ENCODE measurements at regions not wholly inside any gene's neighbourhood (a gene's known extent, or its start where the extent isn't known, plus 50 kb on each side); places are given as distances from the start of the nearest gene placed in this dataset.

DNA sequence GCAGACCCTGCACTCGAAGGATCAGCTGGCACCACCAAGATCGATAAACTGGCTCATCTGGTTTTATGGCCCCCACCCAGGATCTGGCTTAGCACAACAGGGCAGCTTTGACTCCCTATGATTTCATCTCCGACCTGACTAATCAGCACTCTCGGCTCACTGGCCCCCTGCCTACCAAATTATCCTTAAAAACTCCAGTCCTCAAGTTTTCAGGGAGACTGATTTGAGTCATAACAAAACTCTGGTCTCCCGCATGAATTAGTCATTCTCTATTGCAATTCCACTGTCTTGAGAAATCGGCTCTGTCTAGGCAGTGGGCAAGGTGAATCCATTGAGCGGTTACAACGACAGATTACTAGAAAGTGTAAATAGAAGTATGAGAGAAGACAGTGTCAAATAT is 521.9 kb upstream of the RGMA start:
- Histone ChIP-seq H3K4me1 (ENCODE audit: control insufficient read depth in 1 of 2, insufficient read depth in 2 of 2, low read depth in 1 of 2, low read length in 1 of 2) (peaks cover 0 to 2% of the 10 kb centered on the region in 2 experiments; a peak in 1 of 4 replicates), H3K9me2 (no peaks in the 10 kb centered on the region), H3K4me3 (ENCODE audit: low read depth in 2 of 2, low read length in 1 of 2) (no peak overlapping the region), H3K79me2 (ENCODE audit: insufficient read depth) (no peaks in the 10 kb centered on the region), H3K27me3 (ENCODE audit: insufficient read depth) (no peaks in the 10 kb centered on the region), H3K4me2 (no peak overlapping the region), H3K36me3 (replicated peaks in 1 of 2; ENCODE audit: control insufficient read depth in 1 of 2, insufficient read depth in 2 of 2, low read length in 1 of 2) (no peaks in the 10 kb centered on the region), H3K27ac (ENCODE audit: low read depth in 2 of 2, low read length in 1 of 2) (no peak overlapping the region), H4K20me1 (ENCODE audit: insufficient read depth) (no peaks in the 10 kb centered on the region), H2AFZ (ENCODE audit: low read depth) (no peak overlapping the region), H3F3A (replicated peaks; ENCODE audit: insufficient read depth) (no peaks in the 10 kb centered on the region), H3K9me3 (no peaks in the 10 kb centered on the region), H3K9ac (no peak overlapping the region)
- WGBS (ENCODE audit: low lambda C conversion rate) = 25% methylated on average over 8 of the region's 8 CpGs
- ChIA-PET CTCF (no interaction called here), POLR2A (no interaction called here)
- no peak for TF ChIP-seq GATA2 (CRISPR knock-in tag; IDR thresholded peaks at IDR 0.05)
- no peak for TF ChIP-seq RCOR1 (IDR thresholded peaks at IDR 0.05; ENCODE audit: low read length)
- TF ChIP-seq MXI1 (IDR thresholded peaks at IDR 0.05; ENCODE audit: low read depth, low read length) = no peak
- no peak for TF ChIP-seq REST (IDR thresholded peaks at IDR 0.05; ENCODE audit: low read depth, low read length)
- no peak for TF ChIP-seq NRF1 (IDR thresholded peaks at IDR 0.05; ENCODE audit: low read depth, low read length)
- no peak for TF ChIP-seq EZH2phosphoT487 (IDR thresholded peaks at IDR 0.05; ENCODE audit: borderline replicate concordance, low read depth)
- TF ChIP-seq IRF3 (IDR thresholded peaks at IDR 0.05; ENCODE audit: low read depth, low read length) = no peak
- no peak for TF ChIP-seq FOXJ3 (CRISPR knock-in tag; IDR thresholded peaks at IDR 0.05)
- no peak for DNase-seq

- H4K20me1 ChIP-seq (ENCODE audit: insufficient read depth) = no peaks in the 10 kb centered on the region
- no peak overlapping the region for H2AFZ ChIP-seq (ENCODE audit: low read depth)
- no peaks in the 10 kb centered on the region for H3K9me2 ChIP-seq
- H3K4me2 ChIP-seq = no peak overlapping the region
- no peak overlapping the region for H3K9ac ChIP-seq
- H3K4me1 ChIP-seq (ENCODE audit: control insufficient read depth in 1 of 2, insufficient read depth in 2 of 2, low read depth in 1 of 2, low read length in 1 of 2) = peaks cover 0 to 2% of the 10 kb centered on the region in 2 experiments; a peak in 1 of 4 replicates
- no peaks in the 10 kb centered on the region for H3F3A ChIP-seq (replicated peaks; ENCODE audit: insufficient read depth)
- DNase-seq = no peak
- H3K36me3 ChIP-seq (replicated peaks in 1 of 2; ENCODE audit: control insufficient read depth in 1 of 2, insufficient read depth in 2 of 2, low read length in 1 of 2) = no peaks in the 10 kb centered on the region
- WGBS (ENCODE audit: low lambda C conversion rate) = 21% methylated on average over 3 of the region's 3 CpGs
- POLR2A ChIA-PET = no interaction called here
- H3K27me3 ChIP-seq (ENCODE audit: insufficient read depth) = no peaks in the 10 kb centered on the region
- CTCF ChIA-PET = interaction anchor here (1.6 to 3.1 kb wide), 2 partner anchors 9 to 11 kb away, joined by 6 to 9 read pairs; no protein-coding TSS in a partner anchor
- no peaks in the 10 kb centered on the region for H3K79me2 ChIP-seq (ENCODE audit: insufficient read depth)
- H3K4me3 ChIP-seq (ENCODE audit: low read depth in 2 of 2, low read length in 1 of 2) = no peak overlapping the region
- H3K9me3 ChIP-seq = no peaks in the 10 kb centered on the region
- H3K27ac ChIP-seq (ENCODE audit: low read depth in 2 of 2, low read length in 1 of 2) = no peak overlapping the region
- TF ChIP-seq FOXJ3 (CRISPR knock-in tag; IDR thresholded peaks at IDR 0.05) (no peak), REST (IDR thresholded peaks at IDR 0.05; ENCODE audit: low read depth, low read length) (no peak), RCOR1 (IDR thresholded peaks at IDR 0.05; ENCODE audit: low read length) (no peak), ELF1 (IDR thresholded peaks at IDR 0.05) (no peak), SMC3 (IDR thresholded peaks at IDR 0.05; ENCODE audit: low read depth, low read length) (no peak), TCF12 (IDR thresholded peaks at IDR 0.05) (no peak), NRF1 (IDR thresholded peaks at IDR 0.05; ENCODE audit: low read depth, low read length) (no peak), TEAD4 (IDR thresholded peaks at IDR 0.05; ENCODE audit: borderline replicate concordance, insufficient read depth) (no peak), GABPA (IDR thresholded peaks at IDR 0.05; ENCODE audit: low read depth) (no peak), POLR2AphosphoS5 (IDR thresholded peaks at IDR 0.05; ENCODE audit: low read depth, low read length) (no peak)
Observed at GRCh38 chr15:93608643-93609148, 519.7 kb upstream of the RGMA start.

Measured in SK-N-SH (cell line).